GM23338 (cell line): ENCODE measurements at regions not wholly inside any gene's neighbourhood (a gene's known extent, or its start where the extent isn't known, plus 50 kb on each side); places are given as distances from the start of the nearest gene placed in this dataset.

ENCODE experiments used
- CREB1 ChIP-seq: fragments of 250-450 bp; sonication (Bioruptor Pico); IDR thresholded peaks from 2 replicates; pipeline ENCODE4 v1.5.0; 2020; ENCODE audit warnings: low read depth, mild to moderate bottlenecking, moderate library complexity
- EZH2 ChIP-seq: fragments of 200-600 bp; sonication (generic); IDR thresholded peaks from one replicate; pipeline ENCODE4 v1.8.0; 2017; ENCODE audit warnings: antibody characterized with exemption, mild to moderate bottlenecking, low read depth; ENCODE audit not compliant: unreplicated experiment
- EZH2phosphoT487 ChIP-seq: fragments of 200-600 bp; sonication (generic); IDR thresholded peaks from one replicate; pipeline ENCODE4 v1.8.1; 2018; ENCODE audit warnings: antibody characterized with exemption; ENCODE audit not compliant: unreplicated experiment
- JUNB ChIP-seq: IDR thresholded peaks from one replicate; pipeline ENCODE4 v1.6.1; 2016; ENCODE audit warnings: antibody characterized with exemption; ENCODE audit not compliant: unreplicated experiment
- NANOG ChIP-seq: IDR thresholded peaks from 2 replicates; pipeline ENCODE4 v1.6.1; 2016; ENCODE audit warnings: antibody characterized with exemption, borderline replicate concordance
- POLR2AphosphoS5 ChIP-seq: IDR thresholded peaks from 2 replicates; pipeline ENCODE4 v1.6.1; 2016; ENCODE audit warnings: antibody characterized with exemption, low read depth
- STAT1 ChIP-seq: IDR thresholded peaks from one replicate; pipeline ENCODE4 v1.6.1; 2016; ENCODE audit warnings: antibody characterized with exemption; ENCODE audit not compliant: unreplicated experiment
- ZNF114 ChIP-seq: fragments of 250-450 bp; sonication (Bioruptor Pico); IDR thresholded peaks from 2 replicates; pipeline ENCODE4 v1.5.0; 2020; ENCODE audit warnings: mild to moderate bottlenecking, moderate library complexity
- ZNF331 ChIP-seq: fragments of 250-450 bp; sonication (Bioruptor Pico); IDR thresholded peaks from 2 replicates; pipeline ENCODE4 v1.5.0; 2020; ENCODE audit warnings: low read depth, mild to moderate bottlenecking, moderate library complexity
- TF ChIP-seq, protein P1 (sequence below), 2 experiments: fragments of 200-600 bp in 1 of 2; sonication (generic) in 1 of 2; conservative IDR thresholded peaks; 2 replicates each; pipeline versions ENCODE4 v1.5.1 to v1.6.1; 2016 to 2017; ENCODE audit warnings: antibody characterized with exemption in 2 of 2, low read depth in 2 of 2, mild to moderate bottlenecking in 2 of 2, moderate library complexity in 1 of 2
- TF ChIP-seq, protein P2 (sequence below): IDR thresholded peaks from 2 replicates; pipeline ENCODE4 v1.6.1; 2016; ENCODE audit warnings: antibody characterized with exemption
- TF ChIP-seq, protein P3 (sequence below): IDR thresholded peaks from one replicate; pipeline ENCODE4 v1.6.1; 2018; ENCODE audit warnings: antibody characterized with exemption; ENCODE audit not compliant: unreplicated experiment
- TF ChIP-seq, protein P4 (sequence below): fragments of 250-450 bp; sonication (Bioruptor Pico); IDR thresholded peaks from 2 replicates; pipeline ENCODE4 v1.5.0; 2020; ENCODE audit warnings: mild to moderate bottlenecking, moderate library complexity

DNA sequence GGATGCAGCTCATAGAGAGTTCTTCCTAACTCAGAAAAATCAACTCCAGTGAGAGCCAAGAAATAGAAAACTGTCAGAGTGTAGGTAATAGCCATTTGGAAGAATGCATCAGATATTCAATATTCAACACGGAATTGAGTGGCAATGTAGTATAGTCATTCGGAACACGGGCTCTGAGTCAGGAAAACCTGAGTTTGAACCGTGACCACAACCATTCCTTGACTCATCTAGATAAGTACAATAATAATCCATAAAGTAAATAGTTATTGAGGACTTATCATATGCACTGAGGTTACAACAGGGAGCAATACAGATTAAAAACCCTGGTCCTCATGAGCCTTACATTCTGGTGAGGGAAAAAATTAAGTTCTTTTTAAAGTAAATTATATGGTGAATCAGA, 62.6 kb upstream of the PHF21A start:
- TF ChIP-seq, protein P1, sequence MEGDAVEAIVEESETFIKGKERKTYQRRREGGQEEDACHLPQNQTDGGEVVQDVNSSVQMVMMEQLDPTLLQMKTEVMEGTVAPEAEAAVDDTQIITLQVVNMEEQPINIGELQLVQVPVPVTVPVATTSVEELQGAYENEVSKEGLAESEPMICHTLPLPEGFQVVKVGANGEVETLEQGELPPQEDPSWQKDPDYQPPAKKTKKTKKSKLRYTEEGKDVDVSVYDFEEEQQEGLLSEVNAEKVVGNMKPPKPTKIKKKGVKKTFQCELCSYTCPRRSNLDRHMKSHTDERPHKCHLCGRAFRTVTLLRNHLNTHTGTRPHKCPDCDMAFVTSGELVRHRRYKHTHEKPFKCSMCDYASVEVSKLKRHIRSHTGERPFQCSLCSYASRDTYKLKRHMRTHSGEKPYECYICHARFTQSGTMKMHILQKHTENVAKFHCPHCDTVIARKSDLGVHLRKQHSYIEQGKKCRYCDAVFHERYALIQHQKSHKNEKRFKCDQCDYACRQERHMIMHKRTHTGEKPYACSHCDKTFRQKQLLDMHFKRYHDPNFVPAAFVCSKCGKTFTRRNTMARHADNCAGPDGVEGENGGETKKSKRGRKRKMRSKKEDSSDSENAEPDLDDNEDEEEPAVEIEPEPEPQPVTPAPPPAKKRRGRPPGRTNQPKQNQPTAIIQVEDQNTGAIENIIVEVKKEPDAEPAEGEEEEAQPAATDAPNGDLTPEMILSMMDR (conservative IDR thresholded peaks at IDR 0.05; ENCODE audit: low read depth in 2 of 2): no peak
- TF ChIP-seq CREB1 (CRISPR knock-in tag): no peak
- no peak for TF ChIP-seq JUNB
- TF ChIP-seq POLR2AphosphoS5: no peak
- no peak for TF ChIP-seq EZH2
- TF ChIP-seq, protein P2, sequence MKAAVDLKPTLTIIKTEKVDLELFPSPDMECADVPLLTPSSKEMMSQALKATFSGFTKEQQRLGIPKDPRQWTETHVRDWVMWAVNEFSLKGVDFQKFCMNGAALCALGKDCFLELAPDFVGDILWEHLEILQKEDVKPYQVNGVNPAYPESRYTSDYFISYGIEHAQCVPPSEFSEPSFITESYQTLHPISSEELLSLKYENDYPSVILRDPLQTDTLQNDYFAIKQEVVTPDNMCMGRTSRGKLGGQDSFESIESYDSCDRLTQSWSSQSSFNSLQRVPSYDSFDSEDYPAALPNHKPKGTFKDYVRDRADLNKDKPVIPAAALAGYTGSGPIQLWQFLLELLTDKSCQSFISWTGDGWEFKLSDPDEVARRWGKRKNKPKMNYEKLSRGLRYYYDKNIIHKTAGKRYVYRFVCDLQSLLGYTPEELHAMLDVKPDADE: no peak
- TF ChIP-seq, protein P3, sequence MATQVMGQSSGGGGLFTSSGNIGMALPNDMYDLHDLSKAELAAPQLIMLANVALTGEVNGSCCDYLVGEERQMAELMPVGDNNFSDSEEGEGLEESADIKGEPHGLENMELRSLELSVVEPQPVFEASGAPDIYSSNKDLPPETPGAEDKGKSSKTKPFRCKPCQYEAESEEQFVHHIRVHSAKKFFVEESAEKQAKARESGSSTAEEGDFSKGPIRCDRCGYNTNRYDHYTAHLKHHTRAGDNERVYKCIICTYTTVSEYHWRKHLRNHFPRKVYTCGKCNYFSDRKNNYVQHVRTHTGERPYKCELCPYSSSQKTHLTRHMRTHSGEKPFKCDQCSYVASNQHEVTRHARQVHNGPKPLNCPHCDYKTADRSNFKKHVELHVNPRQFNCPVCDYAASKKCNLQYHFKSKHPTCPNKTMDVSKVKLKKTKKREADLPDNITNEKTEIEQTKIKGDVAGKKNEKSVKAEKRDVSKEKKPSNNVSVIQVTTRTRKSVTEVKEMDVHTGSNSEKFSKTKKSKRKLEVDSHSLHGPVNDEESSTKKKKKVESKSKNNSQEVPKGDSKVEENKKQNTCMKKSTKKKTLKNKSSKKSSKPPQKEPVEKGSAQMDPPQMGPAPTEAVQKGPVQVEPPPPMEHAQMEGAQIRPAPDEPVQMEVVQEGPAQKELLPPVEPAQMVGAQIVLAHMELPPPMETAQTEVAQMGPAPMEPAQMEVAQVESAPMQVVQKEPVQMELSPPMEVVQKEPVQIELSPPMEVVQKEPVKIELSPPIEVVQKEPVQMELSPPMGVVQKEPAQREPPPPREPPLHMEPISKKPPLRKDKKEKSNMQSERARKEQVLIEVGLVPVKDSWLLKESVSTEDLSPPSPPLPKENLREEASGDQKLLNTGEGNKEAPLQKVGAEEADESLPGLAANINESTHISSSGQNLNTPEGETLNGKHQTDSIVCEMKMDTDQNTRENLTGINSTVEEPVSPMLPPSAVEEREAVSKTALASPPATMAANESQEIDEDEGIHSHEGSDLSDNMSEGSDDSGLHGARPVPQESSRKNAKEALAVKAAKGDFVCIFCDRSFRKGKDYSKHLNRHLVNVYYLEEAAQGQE: no peak
- TF ChIP-seq EZH2phosphoT487: no peak
- TF ChIP-seq ZNF331 (CRISPR knock-in tag): no peak
- no peak for TF ChIP-seq STAT1
- TF ChIP-seq ZNF114: no peak
- no peak for TF ChIP-seq NANOG
- TF ChIP-seq, protein P4, sequence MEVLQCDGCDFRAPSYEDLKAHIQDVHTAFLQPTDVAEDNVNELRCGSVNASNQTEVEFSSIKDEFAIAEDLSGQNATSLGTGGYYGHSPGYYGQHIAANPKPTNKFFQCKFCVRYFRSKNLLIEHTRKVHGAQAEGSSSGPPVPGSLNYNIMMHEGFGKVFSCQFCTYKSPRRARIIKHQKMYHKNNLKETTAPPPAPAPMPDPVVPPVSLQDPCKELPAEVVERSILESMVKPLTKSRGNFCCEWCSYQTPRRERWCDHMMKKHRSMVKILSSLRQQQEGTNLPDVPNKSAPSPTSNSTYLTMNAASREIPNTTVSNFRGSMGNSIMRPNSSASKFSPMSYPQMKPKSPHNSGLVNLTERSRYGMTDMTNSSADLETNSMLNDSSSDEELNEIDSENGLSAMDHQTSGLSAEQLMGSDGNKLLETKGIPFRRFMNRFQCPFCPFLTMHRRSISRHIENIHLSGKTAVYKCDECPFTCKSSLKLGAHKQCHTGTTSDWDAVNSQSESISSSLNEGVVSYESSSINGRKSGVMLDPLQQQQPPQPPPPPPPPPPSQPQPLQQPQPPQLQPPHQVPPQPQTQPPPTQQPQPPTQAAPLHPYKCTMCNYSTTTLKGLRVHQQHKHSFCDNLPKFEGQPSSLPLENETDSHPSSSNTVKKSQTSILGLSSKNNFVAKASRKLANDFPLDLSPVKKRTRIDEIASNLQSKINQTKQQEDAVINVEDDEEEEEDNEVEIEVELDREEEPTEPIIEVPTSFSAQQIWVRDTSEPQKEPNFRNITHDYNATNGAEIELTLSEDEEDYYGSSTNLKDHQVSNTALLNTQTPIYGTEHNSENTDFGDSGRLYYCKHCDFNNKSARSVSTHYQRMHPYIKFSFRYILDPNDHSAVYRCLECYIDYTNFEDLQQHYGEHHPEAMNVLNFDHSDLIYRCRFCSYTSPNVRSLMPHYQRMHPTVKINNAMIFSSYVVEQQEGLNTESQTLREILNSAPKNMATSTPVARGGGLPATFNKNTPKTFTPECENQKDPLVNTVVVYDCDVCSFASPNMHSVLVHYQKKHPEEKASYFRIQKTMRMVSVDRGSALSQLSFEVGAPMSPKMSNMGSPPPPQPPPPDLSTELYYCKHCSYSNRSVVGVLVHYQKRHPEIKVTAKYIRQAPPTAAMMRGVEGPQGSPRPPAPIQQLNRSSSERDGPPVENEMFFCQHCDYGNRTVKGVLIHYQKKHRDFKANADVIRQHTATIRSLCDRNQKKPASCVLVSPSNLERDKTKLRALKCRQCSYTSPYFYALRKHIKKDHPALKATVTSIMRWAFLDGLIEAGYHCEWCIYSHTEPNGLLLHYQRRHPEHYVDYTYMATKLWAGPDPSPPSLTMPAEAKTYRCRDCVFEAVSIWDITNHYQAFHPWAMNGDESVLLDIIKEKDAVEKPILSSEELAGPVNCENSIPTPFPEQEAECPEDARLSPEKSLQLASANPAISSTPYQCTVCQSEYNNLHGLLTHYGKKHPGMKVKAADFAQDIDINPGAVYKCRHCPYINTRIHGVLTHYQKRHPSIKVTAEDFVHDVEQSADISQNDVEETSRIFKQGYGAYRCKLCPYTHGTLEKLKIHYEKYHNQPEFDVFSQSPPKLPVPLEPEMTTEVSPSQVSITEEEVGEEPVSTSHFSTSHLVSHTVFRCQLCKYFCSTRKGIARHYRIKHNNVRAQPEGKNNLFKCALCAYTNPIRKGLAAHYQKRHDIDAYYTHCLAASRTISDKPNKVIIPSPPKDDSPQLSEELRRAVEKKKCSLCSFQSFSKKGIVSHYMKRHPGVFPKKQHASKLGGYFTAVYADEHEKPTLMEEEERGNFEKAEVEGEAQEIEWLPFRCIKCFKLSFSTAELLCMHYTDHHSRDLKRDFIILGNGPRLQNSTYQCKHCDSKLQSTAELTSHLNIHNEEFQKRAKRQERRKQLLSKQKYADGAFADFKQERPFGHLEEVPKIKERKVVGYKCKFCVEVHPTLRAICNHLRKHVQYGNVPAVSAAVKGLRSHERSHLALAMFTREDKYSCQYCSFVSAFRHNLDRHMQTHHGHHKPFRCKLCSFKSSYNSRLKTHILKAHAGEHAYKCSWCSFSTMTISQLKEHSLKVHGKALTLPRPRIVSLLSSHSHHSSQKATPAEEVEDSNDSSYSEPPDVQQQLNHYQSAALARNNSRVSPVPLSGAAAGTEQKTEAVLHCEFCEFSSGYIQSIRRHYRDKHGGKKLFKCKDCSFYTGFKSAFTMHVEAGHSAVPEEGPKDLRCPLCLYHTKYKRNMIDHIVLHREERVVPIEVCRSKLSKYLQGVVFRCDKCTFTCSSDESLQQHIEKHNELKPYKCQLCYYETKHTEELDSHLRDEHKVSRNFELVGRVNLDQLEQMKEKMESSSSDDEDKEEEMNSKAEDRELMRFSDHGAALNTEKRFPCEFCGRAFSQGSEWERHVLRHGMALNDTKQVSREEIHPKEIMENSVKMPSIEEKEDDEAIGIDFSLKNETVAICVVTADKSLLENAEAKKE (CRISPR knock-in tag): no peak
